ENCODE measurements at regions not wholly inside any gene's neighbourhood (a gene's known extent, or its start where the extent isn't known, plus 50 kb on each side); places are given as distances from the start of the nearest gene placed in this dataset.
"Not testable (repeated sequence)": the region's sequence is repeated elsewhere in the genome, so short reads cannot be mapped to it uniquely, and the experiment has no call there.

- CTCF ChIA-PET; H3K4me1 ChIP-seq (ENCODE audit: insufficient read depth, low read length, poor library complexity, severe bottlenecking); H3K36me3 ChIP-seq (ENCODE audit: insufficient read depth, low read length, poor library complexity, severe bottlenecking); POLR2A ChIA-PET (ENCODE audit: low non-redundant PET); intact Hi-C loops (cut with micrococcal nuclease; ENCODE audit: unreplicated experiment); H3K27me3 ChIP-seq (replicated peaks; ENCODE audit: insufficient read depth, low read depth, low read length, poor library complexity); DNase-seq (ENCODE audit: low spot score); H3K27ac ChIP-seq (ENCODE audit: low read depth, low read length, poor library complexity, severe bottlenecking); BruUV-seq (replicated peaks); H3K9me3 ChIP-seq (ENCODE audit: low read depth, low read length, poor library complexity, severe bottlenecking); H3K4me3 ChIP-seq (ENCODE audit: low read depth, low read length, poor library complexity, severe bottlenecking): not testable (repeated sequence)
These were observed 81.3 kb upstream of the HIVEP1 start for GRCh38 chr6:11930834-11931233.

GRCh38 chr6:11930240-11930639, 81.9 kb upstream of the HIVEP1 start:
- Histone ChIP-seq H3K27me3 (replicated peaks; ENCODE audit: insufficient read depth, low read depth, low read length, poor library complexity) (no peaks in the 10 kb centered on the region), H3K27ac (ENCODE audit: low read depth, low read length, poor library complexity, severe bottlenecking) (no peak overlapping the region), H3K36me3 (ENCODE audit: insufficient read depth, low read length, poor library complexity, severe bottlenecking) (no peaks in the 10 kb centered on the region), H3K9me3 (ENCODE audit: low read depth, low read length, poor library complexity, severe bottlenecking) (no peaks in the 10 kb centered on the region), H3K4me3 (ENCODE audit: low read depth, low read length, poor library complexity, severe bottlenecking) (no peak overlapping the region), H3K4me1 (ENCODE audit: insufficient read depth, low read length, poor library complexity, severe bottlenecking) (no peaks in the 10 kb centered on the region)
- ChIA-PET POLR2A (ENCODE audit: low non-redundant PET) (no interaction called here), CTCF (no interaction called here)
- no peak for TF ChIP-seq CTCF (conservative IDR thresholded peaks at IDR 0.05; ENCODE audit: low read depth, low read length)
- no peak for TF ChIP-seq EZH2 (IDR thresholded peaks at IDR 0.05; ENCODE audit: borderline replicate concordance, low read depth, low read length, poor library complexity, severe bottlenecking)
- BruUV-seq (replicated peaks): no TSS peak
- intact Hi-C loops (cut with micrococcal nuclease; ENCODE audit: unreplicated experiment): no loop called here
- no peak for DNase-seq (ENCODE audit: low spot score)

- no peak for TF ChIP-seq CTCF (conservative IDR thresholded peaks at IDR 0.05; ENCODE audit: low read depth, low read length)
- no peak for TF ChIP-seq EZH2 (IDR thresholded peaks at IDR 0.05; ENCODE audit: borderline replicate concordance, low read depth, low read length, poor library complexity, severe bottlenecking)
- intact Hi-C loops (cut with micrococcal nuclease; ENCODE audit: unreplicated experiment): no loop called here
- ChIA-PET CTCF (no interaction called here), POLR2A (ENCODE audit: low non-redundant PET) (no interaction called here)
- BruUV-seq (replicated peaks): no TSS peak
- no peaks in the 10 kb centered on the region for H3K4me1 ChIP-seq (ENCODE audit: insufficient read depth, low read length, poor library complexity, severe bottlenecking)
- H3K9me3 ChIP-seq (ENCODE audit: low read depth, low read length, poor library complexity, severe bottlenecking): no peaks in the 10 kb centered on the region
- H3K36me3 ChIP-seq (ENCODE audit: insufficient read depth, low read length, poor library complexity, severe bottlenecking): no peaks in the 10 kb centered on the region
- H3K4me3 ChIP-seq (ENCODE audit: low read depth, low read length, poor library complexity, severe bottlenecking): no peak overlapping the region
- no peak overlapping the region for H3K27ac ChIP-seq (ENCODE audit: low read depth, low read length, poor library complexity, severe bottlenecking)
- H3K27me3 ChIP-seq (replicated peaks; ENCODE audit: insufficient read depth, low read depth, low read length, poor library complexity): no peaks in the 10 kb centered on the region
- no peak for DNase-seq (ENCODE audit: low spot score)
These were observed 82.8 kb upstream of the HIVEP1 start for GRCh38 chr6:11929241-11929835.

- H3K36me3 ChIP-seq (ENCODE audit: insufficient read depth, low read length, poor library complexity, severe bottlenecking): no peaks in the 10 kb centered on the region
- intact Hi-C loops (cut with micrococcal nuclease; ENCODE audit: unreplicated experiment): no loop called here
- DNase-seq (ENCODE audit: low spot score): no peak
- no TSS peak for BruUV-seq (replicated peaks)
- no peak overlapping the region for H3K4me3 ChIP-seq (ENCODE audit: low read depth, low read length, poor library complexity, severe bottlenecking)
- no peaks in the 10 kb centered on the region for H3K4me1 ChIP-seq (ENCODE audit: insufficient read depth, low read length, poor library complexity, severe bottlenecking)
- H3K27me3 ChIP-seq (replicated peaks; ENCODE audit: insufficient read depth, low read depth, low read length, poor library complexity): no peaks in the 10 kb centered on the region
- no peak for TF ChIP-seq EZH2 (IDR thresholded peaks at IDR 0.05; ENCODE audit: borderline replicate concordance, low read depth, low read length, poor library complexity, severe bottlenecking)
- TF ChIP-seq CTCF (conservative IDR thresholded peaks at IDR 0.05; ENCODE audit: low read depth, low read length): no peak
- H3K9me3 ChIP-seq (ENCODE audit: low read depth, low read length, poor library complexity, severe bottlenecking): no peaks in the 10 kb centered on the region
- ChIA-PET CTCF (no interaction called here), POLR2A (ENCODE audit: low non-redundant PET) (no interaction called here)
- no peak overlapping the region for H3K27ac ChIP-seq (ENCODE audit: low read depth, low read length, poor library complexity, severe bottlenecking)
These were observed 85.3 kb upstream of the HIVEP1 start for GRCh38 chr6:11926594-11927407.
